H9 (cell line): ENCODE measurements at regions not wholly inside any gene's neighbourhood (a gene's known extent, or its start where the extent isn't known, plus 50 kb on each side); places are given as distances from the start of the nearest gene placed in this dataset.

Experiments used
- DNase-seq: peaks from one replicate; pipeline ENCODE4 v3.0.0-alpha.2; 2017
- H2AFZ ChIP-seq: one replicate; pipeline ENCODE4 v1.6.1; 2013; ENCODE audit warnings: mild to moderate bottlenecking, low read length, control low read depth, moderate library complexity
- H2AK5ac ChIP-seq: 2 replicates; pipeline ENCODE4 v1.6.1; 2013; ENCODE audit warnings: low read length, control low read depth, mixed read lengths; ENCODE audit not compliant: insufficient read length
- H2BK120ac ChIP-seq: one replicate; pipeline ENCODE4 v1.6.1; 2013; ENCODE audit warnings: low read depth, mild to moderate bottlenecking, low read length, control low read depth, inconsistent platforms; ENCODE audit not compliant: poor library complexity, severe bottlenecking
- H2BK12ac ChIP-seq: 2 replicates; pipeline ENCODE4 v1.6.1; 2013; ENCODE audit warnings: low read length, control low read depth, mixed read lengths, low read depth; ENCODE audit not compliant: insufficient read length
- H2BK15ac ChIP-seq: 2 replicates; pipeline ENCODE4 v1.6.1; 2013; ENCODE audit warnings: low read depth, low read length, control low read depth
- H2BK20ac ChIP-seq: one replicate; pipeline ENCODE4 v1.6.1; 2013; ENCODE audit warnings: low read depth, mild to moderate bottlenecking, low read length, control low read depth, inconsistent platforms; ENCODE audit not compliant: poor library complexity, severe bottlenecking
- H2BK5ac ChIP-seq: 2 replicates; pipeline ENCODE4 v1.6.1; 2013; ENCODE audit warnings: low read length, control low read depth, mixed read lengths; ENCODE audit not compliant: insufficient read length
- H3K14ac ChIP-seq: 2 replicates; pipeline ENCODE4 v1.6.1; 2013; ENCODE audit warnings: low read length, control low read depth; ENCODE audit not compliant: insufficient read depth
- H3K18ac ChIP-seq: 2 replicates; pipeline ENCODE4 v1.6.1; 2013; ENCODE audit warnings: low read depth, mild to moderate bottlenecking, mixed read lengths, low read length, control low read depth; ENCODE audit not compliant: insufficient read length
- H3K23ac ChIP-seq: 2 replicates; pipeline ENCODE4 v1.6.1; 2013; ENCODE audit warnings: low read length, control low read depth, mixed read lengths, low read depth; ENCODE audit not compliant: insufficient read length
- H3K23me2 ChIP-seq: 2 replicates; pipeline ENCODE4 v1.6.1; 2013; ENCODE audit warnings: low read depth, mild to moderate bottlenecking, mixed read lengths, low read length, control low read depth; ENCODE audit not compliant: insufficient read length, poor library complexity, severe bottlenecking
- H3K27ac ChIP-seq: 2 replicates; pipeline ENCODE4 v1.5.1; 2013; ENCODE audit warnings: low read length, control low read depth, mixed read lengths, low read depth; ENCODE audit not compliant: insufficient read length
- H3K27me3 ChIP-seq: 2 replicates; pipeline ENCODE4 v1.6.1; 2013; ENCODE audit warnings: low read length, control low read depth, inconsistent platforms; ENCODE audit not compliant: insufficient read depth
- H3K4ac ChIP-seq: 2 replicates; pipeline ENCODE4 v1.6.1; 2013; ENCODE audit warnings: low read depth, mild to moderate bottlenecking, control low read depth, inconsistent platforms, low read length, moderate library complexity
- H3K4me1 ChIP-seq: 2 replicates; pipeline ENCODE4 v1.6.1; 2013; ENCODE audit warnings: low read length, control low read depth, inconsistent platforms; ENCODE audit not compliant: insufficient read depth
- H3K4me2 ChIP-seq: 2 replicates; pipeline ENCODE4 v1.6.1; 2013; ENCODE audit warnings: low read length, control low read depth, mixed read lengths; ENCODE audit not compliant: insufficient read length, insufficient read depth
- H3K56ac ChIP-seq: 2 replicates; pipeline ENCODE4 v1.6.1; 2013; ENCODE audit warnings: low read depth, mild to moderate bottlenecking, mixed read lengths, low read length, control low read depth; ENCODE audit not compliant: insufficient read length
- H3K79me1 ChIP-seq: 2 replicates; pipeline ENCODE4 v1.6.1; 2013; ENCODE audit warnings: low read depth, mild to moderate bottlenecking, moderate library complexity, low read length, control low read depth, inconsistent platforms; ENCODE audit not compliant: insufficient read depth, poor library complexity, severe bottlenecking
- H3K79me2 ChIP-seq: 2 replicates; pipeline ENCODE4 v1.6.1; 2013; ENCODE audit warnings: low read length, control low read depth, inconsistent platforms; ENCODE audit not compliant: insufficient read depth
- H3K9ac ChIP-seq: 2 replicates; pipeline ENCODE4 v1.6.1; 2013; ENCODE audit warnings: low read length, control low read depth, mixed read lengths; ENCODE audit not compliant: insufficient read length; ENCODE audit errors: extremely low read depth
- H3K9me3 ChIP-seq: one replicate; pipeline ENCODE4 v1.6.1; 2013; ENCODE audit warnings: low read depth, low read length, inconsistent platforms; ENCODE audit not compliant: control insufficient read depth
- H3T11ph ChIP-seq: one replicate; pipeline ENCODE4 v1.6.1; 2013; ENCODE audit warnings: mild to moderate bottlenecking, low read length, control low read depth, inconsistent platforms
- H4K20me1 ChIP-seq: one replicate; pipeline ENCODE4 v1.6.1; 2013; ENCODE audit not compliant: control insufficient read depth, insufficient read length, insufficient read depth
- H4K5ac ChIP-seq: 2 replicates; pipeline ENCODE4 v1.6.1; 2013; ENCODE audit warnings: low read depth, mild to moderate bottlenecking, mixed read lengths, low read length, control low read depth; ENCODE audit not compliant: insufficient read length
- H4K8ac ChIP-seq: replicated peaks from 2 replicates; pipeline ENCODE4 v1.6.1; 2013; ENCODE audit warnings: low read length, control low read depth, mixed read lengths, low read depth; ENCODE audit not compliant: insufficient read length
- H4K91ac ChIP-seq: 2 replicates; pipeline ENCODE4 v1.6.1; 2013; ENCODE audit warnings: low read depth, mild to moderate bottlenecking, moderate library complexity, mixed read lengths, low read length, control low read depth; ENCODE audit not compliant: insufficient read length
- H3K27ac Mint-ChIP-seq, 3 experiments: 2 replicates in 2 of 3; 3 replicates in 1 of 3; pipeline ENCODE4 v1.8.0; 2020 to 2021; ENCODE audit warnings: mixed read lengths in 3 of 3, mild to moderate bottlenecking in 1 of 3, moderate library complexity in 1 of 3
- H3K27me3 Mint-ChIP-seq: 2 replicates; pipeline ENCODE4 v1.8.0; 2021; ENCODE audit warnings: low read depth, mild to moderate bottlenecking, moderate library complexity, mixed read lengths
- H3K36me3 Mint-ChIP-seq, 3 experiments: 2 replicates in 2 of 3; 3 replicates in 1 of 3; pipeline ENCODE4 v1.8.0; 2020 to 2021; ENCODE audit warnings: low read depth in 3 of 3, mixed read lengths in 3 of 3; ENCODE audit not compliant: insufficient read depth in 1 of 3
- H3K4me1 Mint-ChIP-seq, 2 experiments: 2 replicates each; pipeline ENCODE4 v1.8.0; 2020; ENCODE audit warnings: mixed read lengths in 2 of 2
- H3K4me3 Mint-ChIP-seq, 2 experiments: 2 replicates in 1 of 2; 3 replicates in 1 of 2; pipeline ENCODE4 v1.8.0; 2020 to 2021; ENCODE audit warnings: mild to moderate bottlenecking in 2 of 2, mixed read lengths in 2 of 2, moderate library complexity in 1 of 2
- H3K9me3 Mint-ChIP-seq, 2 experiments: 2 replicates in 1 of 2; 3 replicates in 1 of 2; pipeline ENCODE4 v1.8.0; 2020; ENCODE audit warnings: mild to moderate bottlenecking in 2 of 2, mixed read lengths in 2 of 2, moderate library complexity in 1 of 2
- WGBS: extraction: QIAGEN DNeasy Blood & Tissue Kit; methylation state at CpG from one replicate; pipeline ENCODE4 v1.1.7; 2013; ENCODE audit warnings: missing lambda C conversion rate, low lambda C conversion rate, mixed read lengths; ENCODE audit not compliant: insufficient read length; ENCODE audit errors: extremely low coverage; 5-methylcytosine and 5-hydroxymethylcytosine counted together
- TF ChIP-seq, protein P1 (sequence below): fragments of 200-600 bp; sonication (generic); conservative IDR thresholded peaks from 3 replicates; pipeline ENCODE4 v1.8.0; 2021; ENCODE audit warnings: antibody characterized with exemption, mild to moderate bottlenecking

DNA sequence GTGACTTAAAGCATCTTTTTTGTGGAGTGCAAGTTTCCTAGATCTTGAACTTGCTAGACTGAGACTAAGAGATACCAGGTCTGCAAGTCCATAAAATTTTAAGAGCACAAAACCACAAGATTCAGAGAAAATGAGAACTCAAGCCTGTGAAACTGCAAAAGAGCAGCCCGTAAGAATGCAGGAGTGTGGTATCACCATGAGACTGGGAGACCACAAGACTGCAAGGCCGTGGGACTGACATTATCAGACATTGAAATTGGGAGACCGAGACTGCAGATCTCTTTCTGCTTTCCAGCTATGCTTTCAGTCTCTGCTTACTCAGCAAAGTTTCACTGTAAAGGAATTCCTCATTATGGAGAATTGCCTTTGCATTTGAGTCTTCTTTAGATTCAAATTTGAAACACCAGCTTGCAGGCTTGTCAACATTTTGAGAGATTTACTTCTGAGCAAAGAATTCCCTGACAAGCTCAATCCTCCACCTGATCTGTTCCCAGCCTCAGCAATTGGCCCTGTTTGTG, 621.2 kb downstream of the KCNA4 start:
- no peaks in the 10 kb centered on the region for H3K27me3 ChIP-seq
- WGBS, result no CpG with 5 or more reads among the region's 3 CpGs
- H4K5ac ChIP-seq, result no peak overlapping the region
- H2AK5ac ChIP-seq, result no peak overlapping the region
- no peak overlapping the region for H3T11ph ChIP-seq
- no peaks in the 10 kb centered on the region for H3K4me1 Mint-ChIP-seq
- H4K91ac ChIP-seq, result no peak overlapping the region
- H3K27ac Mint-ChIP-seq, result no peak overlapping the region
- H3K4me1 ChIP-seq, result no peaks in the 10 kb centered on the region; the same call in 1 of the 2 replicates
- no peak overlapping the region for H2BK120ac ChIP-seq
- no peak overlapping the region for H3K9ac ChIP-seq
- no peak overlapping the region for H3K23ac ChIP-seq
- H3K36me3 Mint-ChIP-seq, result no peaks in the 10 kb centered on the region
- H3K79me2 ChIP-seq, result no peaks in the 10 kb centered on the region
- no peak overlapping the region for H2AFZ ChIP-seq
- H3K56ac ChIP-seq, result no peak overlapping the region
- no peaks in the 10 kb centered on the region; a peak in 1 of 5 replicates for H3K9me3 Mint-ChIP-seq
- H3K23me2 ChIP-seq, result no peaks in the 10 kb centered on the region
- no peak overlapping the region for H2BK20ac ChIP-seq
- TF ChIP-seq, protein P1, sequence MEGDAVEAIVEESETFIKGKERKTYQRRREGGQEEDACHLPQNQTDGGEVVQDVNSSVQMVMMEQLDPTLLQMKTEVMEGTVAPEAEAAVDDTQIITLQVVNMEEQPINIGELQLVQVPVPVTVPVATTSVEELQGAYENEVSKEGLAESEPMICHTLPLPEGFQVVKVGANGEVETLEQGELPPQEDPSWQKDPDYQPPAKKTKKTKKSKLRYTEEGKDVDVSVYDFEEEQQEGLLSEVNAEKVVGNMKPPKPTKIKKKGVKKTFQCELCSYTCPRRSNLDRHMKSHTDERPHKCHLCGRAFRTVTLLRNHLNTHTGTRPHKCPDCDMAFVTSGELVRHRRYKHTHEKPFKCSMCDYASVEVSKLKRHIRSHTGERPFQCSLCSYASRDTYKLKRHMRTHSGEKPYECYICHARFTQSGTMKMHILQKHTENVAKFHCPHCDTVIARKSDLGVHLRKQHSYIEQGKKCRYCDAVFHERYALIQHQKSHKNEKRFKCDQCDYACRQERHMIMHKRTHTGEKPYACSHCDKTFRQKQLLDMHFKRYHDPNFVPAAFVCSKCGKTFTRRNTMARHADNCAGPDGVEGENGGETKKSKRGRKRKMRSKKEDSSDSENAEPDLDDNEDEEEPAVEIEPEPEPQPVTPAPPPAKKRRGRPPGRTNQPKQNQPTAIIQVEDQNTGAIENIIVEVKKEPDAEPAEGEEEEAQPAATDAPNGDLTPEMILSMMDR, result no peak
- H3K14ac ChIP-seq, result no peak overlapping the region
- no peak overlapping the region for H3K4me3 Mint-ChIP-seq
- peaks cover 1% of the 10 kb centered on the region; the same call in 1 of the 2 replicates for H3K27me3 Mint-ChIP-seq
- no peak overlapping the region for H3K18ac ChIP-seq
- H2BK15ac ChIP-seq, result no peak overlapping the region
- H3K79me1 ChIP-seq, result no peaks in the 10 kb centered on the region
- no peak overlapping the region for H3K4me2 ChIP-seq
- H4K8ac ChIP-seq, result no peak overlapping the region
- H3K27ac ChIP-seq, result no peak overlapping the region
- no peak overlapping the region for H2BK12ac ChIP-seq
- no peak overlapping the region for H3K4ac ChIP-seq
- H4K20me1 ChIP-seq, result no peaks in the 10 kb centered on the region
- H2BK5ac ChIP-seq, result no peak overlapping the region
- no peaks in the 10 kb centered on the region for H3K9me3 ChIP-seq
- no peak for DNase-seq
